GM21515 (cell line): ENCODE measurements at regions not wholly inside any gene's neighbourhood (a gene's known extent, or its start where the extent isn't known, plus 50 kb on each side); places are given as distances from the start of the nearest gene placed in this dataset.

Source experiments
- ATAC-seq: cut with Tn5 transposase; IDR thresholded peaks from one replicate; pipeline ENCODE4 v1.9.1; 2021; ENCODE audit not compliant: unreplicated experiment

GRCh38 chr10:62453274-62453673 lies 79.1 kb downstream of the ZNF365 start:
- ATAC-seq: no peak

GRCh38 chr10:62454687-62455397 lies 80.7 kb downstream of the ZNF365 start:
- no peak for ATAC-seq

GRCh38 chr10:62456611-62457101 lies 82.5 kb downstream of the ZNF365 start:
- ATAC-seq: peak; percentile 99

GRCh38 chr10:62457196-62457595 lies 83.0 kb downstream of the ZNF365 start:
- ATAC-seq: no peak

GRCh38 chr10:62457598-62457997 lies 83.4 kb downstream of the ZNF365 start:
- ATAC-seq: peak; percentile 42

- no peak for ATAC-seq
Observed at GRCh38 chr10:62459072-62459471, 84.9 kb downstream of the ZNF365 start.

- no peak for ATAC-seq
Observed at GRCh38 chr10:62459500-62459899, 85.3 kb downstream of the ZNF365 start.

- ATAC-seq: no peak
Observed at GRCh38 chr10:62460393-62460792, 86.2 kb downstream of the ZNF365 start.

- no peak for ATAC-seq
Observed at GRCh38 chr10:62461120-62461519, 87.0 kb downstream of the ZNF365 start.

GRCh38 chr10:62462461-62462860 lies 88.3 kb downstream of the ZNF365 start:
- ATAC-seq: no peak

- no peak for ATAC-seq
Observed at GRCh38 chr10:62463364-62463763, 89.2 kb downstream of the ZNF365 start.

GRCh38 chr10:62464308-62464707 lies 90.1 kb downstream of the ZNF365 start:
- no peak for ATAC-seq

- no peak for ATAC-seq
Observed at GRCh38 chr10:62466590-62466989, 92.4 kb downstream of the ZNF365 start.

- no peak for ATAC-seq
Observed at GRCh38 chr10:62467527-62467926, 93.4 kb downstream of the ZNF365 start.

- ATAC-seq: no peak
Observed at GRCh38 chr10:62471711-62472110, 97.5 kb downstream of the ZNF365 start.

- no peak for ATAC-seq
Observed at GRCh38 chr10:62473241-62473640, 99.1 kb downstream of the ZNF365 start.

- no peak for ATAC-seq
Observed at GRCh38 chr10:62475551-62475950, 101.4 kb downstream of the ZNF365 start.

- ATAC-seq: no peak
Observed at GRCh38 chr10:62479523-62479922, 105.4 kb downstream of the ZNF365 start.

GRCh38 chr10:62480196-62480595 lies 106.0 kb downstream of the ZNF365 start:
- no peak for ATAC-seq

- ATAC-seq: no peak
Observed at GRCh38 chr10:62482581-62482980, 108.4 kb downstream of the ZNF365 start.

- no peak for ATAC-seq
Observed at GRCh38 chr10:62491597-62491996, 117.4 kb downstream of the ZNF365 start.

GRCh38 chr10:62492012-62492869 lies 118.1 kb downstream of the ZNF365 start:
- peak; percentile 52 for ATAC-seq
